ENCODE measurements at regions not wholly inside any gene's neighbourhood (a gene's known extent, or its start where the extent isn't known, plus 50 kb on each side); places are given as distances from the start of the nearest gene placed in this dataset.

GRCh38 chrX:38861489-38861888 is 60.2 kb downstream of the MID1IP1 start:
- TF ChIP-seq CTCF (IDR thresholded peaks at IDR 0.05) (no peak), POLR2A (IDR thresholded peaks at IDR 0.05) (no peak), EP300 (IDR thresholded peaks at IDR 0.05) (no peak)

Data from ovary (tissue), 3 donors.